WERI-Rb-1 (cell line): ENCODE measurements at regions not wholly inside any gene's neighbourhood (a gene's known extent, or its start where the extent isn't known, plus 50 kb on each side); places are given as distances from the start of the nearest gene placed in this dataset.

Source experiments
- DNase-seq: peaks from one replicate; pipeline ENCODE4 v3.0.0-alpha.2; 2020
- H3K27ac ChIP-seq: fragments of 250-450 bp; sonication (Bioruptor Pico); 2 replicates; pipeline ENCODE4 v1.5.1; 2020; ENCODE audit warnings: mild to moderate bottlenecking, moderate library complexity
- H3K27me3 ChIP-seq: fragments of 250-450 bp; sonication (Bioruptor Pico); 2 replicates; pipeline ENCODE4 v1.5.1; 2021; ENCODE audit warnings: mild to moderate bottlenecking, low read depth, moderate library complexity; ENCODE audit not compliant: insufficient read depth, severe bottlenecking
- H3K36me3 ChIP-seq: fragments of 250-450 bp; sonication (Bioruptor Pico); 2 replicates; pipeline ENCODE4 v1.5.1; 2020; ENCODE audit warnings: mild to moderate bottlenecking, moderate library complexity
- H3K4me3 ChIP-seq: 2 replicates; pipeline ENCODE4 v1.5.1; 2011; ENCODE audit warnings: low read depth, mild to moderate bottlenecking, control low read depth, low read length
- H3K9me3 ChIP-seq: fragments of 250-450 bp; sonication (Bioruptor Pico); 2 replicates; pipeline ENCODE4 v1.5.1; 2021; ENCODE audit warnings: mild to moderate bottlenecking, moderate library complexity; ENCODE audit not compliant: severe bottlenecking
- CTCF ChIP-seq: IDR thresholded peaks from 2 replicates; pipeline ENCODE4 v1.5.1; 2011; ENCODE audit warnings: low read depth, mild to moderate bottlenecking, control low read depth, inconsistent platforms, low read length

- H3K27me3 ChIP-seq = no peaks in the 10 kb centered on the region
Measured at GRCh38 chr7:118298771-118299170, 74.3 kb downstream of the ANKRD7 start.

GRCh38 chr7:118300177-118300576 is 75.7 kb downstream of the ANKRD7 start:
- H3K9me3 ChIP-seq = no peaks in the 10 kb centered on the region
- no peak for DNase-seq
- H3K27me3 ChIP-seq = no peaks in the 10 kb centered on the region
- no peak overlapping the region for H3K27ac ChIP-seq
- no peaks in the 10 kb centered on the region for H3K36me3 ChIP-seq
- TF ChIP-seq CTCF = no peak
- H3K4me3 ChIP-seq = no peak overlapping the region

More at GRCh38 chr7:118298771-118299170, 74.3 kb downstream of the ANKRD7 start:
- no peak for TF ChIP-seq CTCF
- no peak overlapping the region for H3K4me3 ChIP-seq
- H3K9me3 ChIP-seq = no peaks in the 10 kb centered on the region
- no peaks in the 10 kb centered on the region for H3K36me3 ChIP-seq
- no peak for DNase-seq
- H3K27ac ChIP-seq = no peak overlapping the region

GRCh38 chr7:118304100-118304499 is 79.6 kb downstream of the ANKRD7 start:
- no peaks in the 10 kb centered on the region for H3K36me3 ChIP-seq
- H3K4me3 ChIP-seq = no peak overlapping the region
- no peaks in the 10 kb centered on the region for H3K9me3 ChIP-seq
- no peak for DNase-seq
- TF ChIP-seq CTCF = no peak
- no peak overlapping the region for H3K27ac ChIP-seq
- H3K27me3 ChIP-seq = no peaks in the 10 kb centered on the region

GRCh38 chr7:118305671-118306070 is 81.2 kb downstream of the ANKRD7 start:
- TF ChIP-seq CTCF = no peak
- Histone ChIP-seq H3K27me3 (no peaks in the 10 kb centered on the region), H3K36me3 (no peaks in the 10 kb centered on the region), H3K9me3 (no peaks in the 10 kb centered on the region), H3K4me3 (no peak overlapping the region), H3K27ac (no peak overlapping the region)
- DNase-seq = no peak

GRCh38 chr7:118306771-118307170 is 82.3 kb downstream of the ANKRD7 start:
- H3K27ac ChIP-seq = no peak overlapping the region
- no peaks in the 10 kb centered on the region for H3K36me3 ChIP-seq
- DNase-seq = no peak
- no peaks in the 10 kb centered on the region for H3K9me3 ChIP-seq
- no peaks in the 10 kb centered on the region for H3K27me3 ChIP-seq
- no peak for TF ChIP-seq CTCF
- no peak overlapping the region for H3K4me3 ChIP-seq

- H3K27ac ChIP-seq = no peak overlapping the region
Measured at GRCh38 chr7:118311121-118311836, 86.8 kb downstream of the ANKRD7 start.

More at GRCh38 chr7:118311121-118311836, 86.8 kb downstream of the ANKRD7 start:
- Histone ChIP-seq H3K27me3 (no peaks in the 10 kb centered on the region), H3K9me3 (no peaks in the 10 kb centered on the region), H3K36me3 (no peaks in the 10 kb centered on the region), H3K4me3 (no peak overlapping the region)
- no peak for TF ChIP-seq CTCF
- DNase-seq = no peak
